Amygdala (tissue), 56 donors: ENCODE measurements at regions not wholly inside any gene's neighbourhood (a gene's known extent, or its start where the extent isn't known, plus 50 kb on each side); places are given as distances from the start of the nearest gene placed in this dataset.
"Not testable (repeated sequence)": the region's sequence is repeated elsewhere in the genome, so short reads cannot be mapped to it uniquely, and the experiment has no call there.

Source experiments
- DNase-seq, 56 donors: peaks; one replicate each; lab custom pipeline; 2025; lab: John Stamatoyannopoulos, UW

DNA sequence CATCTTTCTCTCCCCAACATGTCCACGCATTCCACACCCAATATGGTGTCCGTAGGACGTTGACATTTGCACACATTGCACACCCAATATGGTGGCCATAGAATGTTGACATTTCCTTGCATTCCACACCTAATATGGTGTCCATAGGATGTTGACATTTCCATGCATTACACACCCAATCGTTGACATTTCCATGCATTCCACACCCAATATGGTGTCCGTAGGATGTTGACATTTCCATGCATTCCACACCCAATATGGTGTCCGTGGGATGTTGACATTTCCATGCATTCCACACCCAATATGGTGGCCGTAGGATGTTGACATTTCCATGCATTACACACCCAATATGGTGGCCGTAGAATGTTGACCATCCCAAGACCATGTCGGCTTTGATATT, 88.4 kb upstream of the SHOX start:
- DNase-seq = no peak

DNA sequence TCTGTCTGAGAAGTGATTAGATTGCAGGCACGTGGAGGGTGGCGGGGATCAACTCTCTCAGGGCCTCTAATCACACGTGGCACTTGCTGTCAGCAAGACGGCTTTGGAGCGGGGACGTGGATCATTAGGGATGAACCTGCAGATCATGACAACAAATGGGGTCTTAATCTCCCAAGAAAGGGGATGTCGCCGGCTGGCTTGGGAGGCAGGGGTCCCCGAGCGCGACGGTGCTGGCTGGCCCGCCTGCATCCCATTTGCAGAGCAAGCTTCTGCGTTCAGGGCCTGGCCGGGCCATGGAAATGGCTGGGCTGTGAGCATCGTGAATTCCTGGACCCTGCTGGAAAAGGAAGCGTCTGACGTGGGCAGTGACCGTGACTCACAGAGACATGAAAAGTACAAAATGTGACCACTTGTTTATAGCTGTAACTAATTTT, 85.1 kb upstream of the SHOX start:
- DNase-seq = no peak

DNA sequence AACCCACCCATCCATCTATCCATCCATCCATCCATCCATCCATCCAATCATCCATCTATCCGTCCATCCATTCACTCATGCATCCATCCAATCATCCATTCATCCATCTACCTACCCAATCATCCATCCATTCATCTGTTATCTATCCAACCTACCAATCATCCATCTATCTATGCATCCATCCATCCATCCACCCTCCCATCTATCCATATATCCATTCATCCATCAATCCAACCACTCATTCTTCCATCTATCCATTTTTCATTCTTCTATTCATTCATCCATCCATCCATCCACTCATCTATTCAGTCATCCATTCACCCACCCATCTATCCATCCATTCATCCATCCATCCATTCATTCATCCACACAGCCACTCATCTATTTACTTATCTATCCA, 80.1 kb upstream of the SHOX start:
- DNase-seq = no peak

DNA sequence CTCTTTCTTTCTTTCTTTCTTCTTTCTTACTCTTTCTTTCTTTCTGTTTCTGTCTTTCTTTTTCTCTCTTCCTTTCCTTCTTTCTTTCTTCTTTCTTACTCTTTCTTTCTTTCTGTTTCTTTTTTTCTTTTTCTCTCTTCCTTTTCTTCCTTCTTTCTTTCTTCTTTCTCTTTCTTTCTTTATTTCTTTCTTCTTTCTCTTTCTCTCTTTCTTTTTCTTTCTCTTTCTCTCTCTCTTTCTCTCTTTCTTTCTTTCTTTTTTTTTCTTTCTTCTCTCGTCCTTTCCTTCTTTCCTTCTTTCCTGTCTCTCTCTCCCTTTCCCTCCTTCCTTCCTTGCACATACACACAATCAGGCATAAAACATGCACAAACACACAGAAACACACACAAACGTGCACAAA, 79.3 kb upstream of the SHOX start:
- no peak for DNase-seq

DNA sequence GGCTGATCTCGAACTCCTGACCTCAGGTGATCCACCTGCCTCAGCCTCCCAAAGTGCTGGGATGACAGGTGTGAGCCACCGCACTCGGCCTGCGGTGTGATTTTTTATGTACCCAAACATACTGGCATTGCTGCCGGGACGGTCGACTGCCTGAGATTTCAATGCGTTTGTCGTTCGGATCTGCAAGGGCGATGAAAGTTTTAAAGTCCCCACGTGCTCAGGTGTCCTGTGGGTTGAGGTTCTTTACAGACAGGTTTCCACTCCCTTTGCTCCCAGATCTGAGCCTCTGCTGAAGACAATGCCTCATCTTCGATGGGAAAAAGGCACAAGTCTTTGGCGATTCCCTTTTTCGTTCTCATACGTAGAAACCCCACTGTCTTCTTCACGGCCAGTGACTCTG, 78.1 kb upstream of the SHOX start:
- DNase-seq = no peak

DNA sequence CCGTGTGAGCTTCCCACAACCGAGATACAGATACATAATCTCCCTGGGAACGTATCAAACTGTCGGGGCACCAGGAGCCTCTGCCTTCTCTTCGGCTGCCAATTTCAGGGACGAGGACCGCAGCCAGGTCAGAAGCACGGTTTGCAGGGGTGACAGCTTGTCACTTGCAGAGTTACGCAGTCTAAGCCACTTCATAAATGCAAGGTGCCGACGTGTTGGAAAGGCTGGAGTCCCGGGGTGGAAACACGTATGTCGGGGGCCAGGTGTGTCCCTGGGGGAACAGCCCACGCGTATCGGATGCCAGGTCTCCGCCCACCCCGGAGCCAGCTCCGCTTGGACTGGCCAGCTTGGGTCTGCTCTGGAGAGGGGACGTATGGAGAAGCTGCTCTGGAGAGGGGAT, 76.3 kb upstream of the SHOX start:
- DNase-seq = no peak

DNA sequence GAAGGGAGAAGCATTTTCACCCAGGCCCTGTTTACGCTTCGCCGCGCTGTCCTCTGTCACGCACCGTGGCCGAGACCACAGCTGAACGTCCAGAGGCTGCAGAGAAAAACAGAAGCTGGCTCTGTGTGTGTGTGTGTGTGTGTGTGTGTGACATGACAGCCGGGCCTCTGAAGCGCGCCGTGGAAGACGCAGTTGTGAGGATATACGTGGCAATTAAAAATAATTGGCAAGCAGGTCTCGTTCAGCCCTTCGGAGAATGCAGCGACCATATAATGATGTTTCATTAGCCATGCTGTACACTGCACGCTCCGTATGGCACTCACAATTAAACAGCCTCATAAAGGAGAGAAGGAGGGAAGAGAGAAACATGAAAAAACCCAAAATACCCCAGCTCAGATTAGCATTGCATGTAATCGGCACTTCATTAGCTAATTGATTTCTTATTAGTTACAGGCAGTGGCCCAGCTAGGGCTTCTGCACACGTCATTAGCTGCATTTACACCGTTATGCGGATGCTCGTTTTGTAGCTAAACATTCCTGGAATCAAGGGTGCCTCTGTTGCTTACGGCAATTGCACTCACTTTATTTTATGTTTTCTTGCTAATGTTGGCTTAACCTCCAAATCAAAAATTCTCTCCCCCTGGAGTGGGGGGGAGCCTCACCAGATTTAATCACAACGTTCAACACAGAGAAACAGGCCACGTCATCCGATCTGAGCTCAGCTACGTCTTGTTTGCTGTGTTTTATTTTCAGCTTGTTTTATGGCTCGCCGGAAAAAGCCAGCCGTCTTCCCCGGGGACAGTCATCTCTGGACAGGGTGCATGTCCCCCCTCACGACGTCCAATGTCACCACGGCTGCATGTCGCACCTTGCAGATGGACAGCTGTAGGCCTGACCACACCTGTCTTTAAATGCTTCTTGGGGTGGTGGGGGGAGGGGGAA, 74.6 kb upstream of the SHOX start:
- DNase-seq = peak in 2 of 56 donors; percentile 1 to 2

DNA sequence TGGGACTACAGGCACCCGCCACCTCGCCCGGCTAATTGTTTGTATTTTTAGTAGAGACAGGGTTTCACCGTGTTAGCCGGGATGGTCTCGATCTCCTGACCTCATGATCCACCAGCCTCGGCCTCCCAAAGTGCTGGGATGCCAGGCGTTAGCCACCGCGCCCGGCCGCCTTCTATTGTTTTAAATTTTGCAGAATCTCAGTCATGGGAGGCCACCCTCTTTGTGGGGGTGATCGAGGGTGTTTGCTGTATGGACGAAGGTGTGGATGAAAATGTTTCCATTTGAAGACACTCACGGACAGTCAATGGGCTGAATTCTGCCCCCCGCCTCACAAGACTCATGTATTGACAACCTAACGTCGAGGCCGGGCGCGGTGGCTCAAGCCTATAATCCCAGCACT, 73.0 kb upstream of the SHOX start:
- not testable (repeated sequence) for DNase-seq

DNA sequence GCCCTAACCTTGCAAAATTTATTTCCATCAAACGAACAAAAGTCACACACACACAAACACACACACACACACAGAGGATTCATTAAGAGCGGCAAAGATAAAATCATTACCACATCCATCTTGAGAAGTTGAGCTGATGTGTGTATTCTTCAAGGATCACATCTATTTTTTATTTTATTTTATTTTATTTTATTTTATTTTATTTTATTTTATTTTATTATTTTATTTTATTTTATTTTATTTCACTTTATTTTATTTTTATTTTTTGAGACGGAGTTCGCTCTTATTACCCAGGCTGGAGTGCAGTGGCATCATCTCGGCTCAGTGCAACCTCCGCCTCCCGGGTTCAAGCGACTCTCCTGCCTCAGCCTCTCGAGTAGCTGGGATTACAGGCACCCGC, 71.3 kb upstream of the SHOX start:
- DNase-seq = not testable (repeated sequence)

DNA sequence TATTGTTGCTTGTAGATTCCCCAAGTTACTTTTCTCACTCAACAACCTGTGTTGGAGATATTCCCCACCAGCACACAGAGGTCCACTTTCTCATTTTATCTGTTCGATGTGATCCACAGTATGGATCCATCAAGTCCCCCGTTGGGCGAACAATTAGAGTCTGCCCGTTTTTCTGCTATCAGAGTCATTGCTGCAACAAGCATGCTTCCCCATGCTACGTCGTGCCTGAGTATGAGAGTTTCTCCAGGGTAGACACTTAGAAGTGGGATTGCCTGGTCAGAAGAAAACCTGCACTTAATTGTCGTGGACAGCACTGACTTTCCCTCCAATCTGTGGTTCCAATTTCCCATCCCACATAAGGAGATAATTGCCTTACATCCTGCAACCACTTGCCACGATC, 62.7 kb upstream of the SHOX start:
- DNase-seq = no peak

DNA sequence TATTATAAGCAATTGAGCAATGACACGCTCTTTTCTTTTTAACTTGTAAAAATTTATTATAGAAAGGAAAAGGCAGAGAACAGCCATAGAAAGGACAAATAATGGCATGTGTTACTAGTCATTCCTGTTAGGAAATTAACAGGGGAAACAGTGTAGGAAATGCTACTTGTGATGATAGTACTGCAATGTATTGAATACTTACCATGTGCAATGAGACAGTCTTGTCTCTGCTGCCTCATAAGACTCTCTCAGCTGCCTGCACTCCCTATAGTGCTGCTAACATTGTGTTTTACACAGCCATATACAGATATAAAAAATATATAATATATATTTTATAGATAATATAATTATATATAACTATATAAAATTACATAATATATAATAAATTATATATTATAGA, 62.3 kb upstream of the SHOX start:
- no peak for DNase-seq

DNA sequence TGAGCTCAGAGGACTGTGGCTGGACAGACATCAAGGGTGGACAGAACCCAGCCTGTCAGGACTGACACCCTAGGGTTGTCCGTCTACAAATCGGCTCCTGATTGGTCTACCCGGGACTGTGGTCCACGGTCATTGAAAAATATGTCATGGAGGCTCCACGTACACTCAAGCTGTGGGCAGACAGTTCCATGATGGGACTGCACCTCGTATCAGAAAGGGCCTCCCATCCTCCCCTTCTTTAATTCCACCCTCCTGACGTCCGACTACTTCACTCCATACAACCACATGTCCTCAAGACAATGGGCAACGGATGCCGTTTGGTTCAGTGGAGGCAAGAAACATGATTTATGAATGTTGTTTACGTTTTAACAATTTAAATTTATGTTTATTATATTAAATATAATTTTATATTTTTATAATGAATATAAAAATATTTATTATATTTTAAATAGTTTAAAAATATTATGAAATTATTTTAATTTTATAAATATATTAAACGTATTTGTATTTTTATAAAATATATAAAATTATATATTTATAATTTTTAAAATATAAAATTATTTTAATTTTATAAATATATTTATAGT, 58.0 kb upstream of the SHOX start:
- DNase-seq = no peak

DNA sequence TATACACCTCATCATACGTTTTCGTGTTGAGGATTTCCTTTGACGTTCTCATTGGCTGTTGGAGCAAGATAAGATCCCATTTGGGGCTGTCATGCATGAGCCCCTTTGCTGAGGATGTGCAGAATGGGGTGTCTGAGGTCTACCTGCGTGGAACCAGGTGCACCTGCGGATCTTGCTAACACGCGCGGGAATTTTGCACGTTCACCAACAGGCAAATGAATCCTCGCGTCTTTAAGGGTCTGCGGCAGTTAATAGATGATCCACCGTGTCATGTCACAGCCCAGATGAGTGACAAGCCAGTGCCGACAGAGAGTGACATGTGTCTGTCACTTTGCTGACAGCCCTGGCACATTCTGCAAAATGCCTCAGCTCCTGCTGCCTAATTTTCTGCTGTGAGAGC, 56.3 kb upstream of the SHOX start:
- DNase-seq = no peak

DNA sequence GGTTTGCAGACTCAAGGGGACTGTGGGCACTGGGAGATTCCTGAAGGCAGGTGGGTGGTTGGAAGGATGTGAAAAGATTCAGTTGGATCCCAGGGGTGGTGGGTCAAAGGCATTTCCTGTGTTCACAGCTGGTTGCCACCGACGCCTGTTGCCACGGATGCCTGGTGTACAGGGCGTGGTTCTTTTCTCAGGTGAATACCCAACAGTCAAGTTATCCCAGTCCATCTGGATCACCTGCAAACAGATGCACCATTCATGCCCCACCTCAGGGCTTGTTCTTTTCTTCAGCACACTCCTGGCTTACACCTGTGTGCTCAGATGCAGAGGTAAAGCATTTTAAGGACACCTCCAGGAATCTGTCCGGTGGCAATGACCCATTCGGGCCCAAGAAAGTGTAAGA, 55.8 kb upstream of the SHOX start:
- no peak for DNase-seq

DNA sequence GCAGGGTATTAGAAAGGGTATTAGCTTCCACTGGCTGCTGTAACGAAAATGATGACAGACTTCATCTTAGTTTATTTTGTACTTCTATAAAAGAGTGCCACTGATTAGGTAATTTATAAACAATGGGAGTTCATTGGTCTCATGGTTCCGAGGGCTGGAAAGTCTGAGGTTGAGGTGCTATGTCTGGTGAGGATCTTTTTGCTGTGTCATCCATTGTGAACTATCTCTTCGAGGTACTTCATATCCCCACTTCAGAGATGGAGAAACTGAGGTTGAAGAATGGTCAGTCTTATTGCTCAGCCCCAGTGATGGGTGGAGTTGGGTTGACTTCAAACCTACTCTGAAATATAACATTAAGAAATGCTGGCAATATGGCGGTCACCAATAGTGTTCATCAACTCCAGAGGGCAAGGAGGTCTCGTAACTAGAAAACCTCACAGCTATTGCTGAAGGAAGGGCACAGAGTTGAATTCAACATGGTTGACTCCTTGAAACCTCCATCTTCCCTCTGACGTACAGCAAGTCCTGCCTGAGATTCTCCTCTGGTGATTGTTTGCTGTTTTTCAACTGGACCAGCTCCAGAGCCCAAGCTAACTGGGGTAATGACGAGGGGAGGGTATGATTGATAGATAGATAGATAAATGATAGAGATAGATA, 53.6 kb upstream of the SHOX start:
- DNase-seq = no peak

DNA sequence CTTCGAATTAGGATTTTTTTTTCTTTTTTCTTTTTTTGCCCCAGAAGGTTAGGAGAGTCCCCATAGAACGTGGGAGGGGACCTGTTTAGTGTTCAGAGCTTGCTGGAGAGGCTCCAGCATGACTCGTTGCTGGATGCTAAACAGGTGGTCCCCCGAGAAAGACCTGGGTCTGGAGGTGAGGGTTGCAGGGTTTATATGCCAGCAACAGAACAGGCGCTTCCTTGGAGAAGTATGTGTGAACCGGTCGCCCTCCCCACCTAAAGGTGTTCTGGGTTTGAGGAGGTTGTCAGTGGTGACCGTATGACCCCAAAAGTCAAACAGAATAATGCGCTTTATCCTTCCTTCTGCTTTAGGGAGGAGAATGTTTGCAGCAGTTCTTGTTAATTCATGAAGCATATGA, 52.1 kb upstream of the SHOX start:
- DNase-seq = no peak

DNA sequence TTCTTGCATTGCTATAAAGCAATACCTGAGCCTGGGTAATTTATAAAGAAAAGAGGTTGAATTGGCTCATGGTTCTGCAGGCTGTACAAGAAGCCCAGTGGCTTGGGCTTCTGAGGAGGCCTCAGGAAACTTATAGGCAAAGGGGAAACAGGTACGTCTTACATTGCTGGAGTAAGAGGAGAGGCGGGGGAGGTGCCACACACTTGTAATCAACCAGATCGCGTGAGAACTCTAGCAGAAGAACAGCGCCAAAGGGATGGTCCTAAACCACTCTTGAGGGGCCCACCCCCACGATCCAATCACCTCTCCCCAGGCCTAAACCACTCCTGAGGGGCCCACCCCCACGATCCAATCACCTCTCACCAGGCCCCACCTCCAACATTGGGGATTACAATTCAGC, 50.6 kb upstream of the SHOX start:
- DNase-seq = no peak
